ENCODE measurements at regions not wholly inside any gene's neighbourhood (a gene's known extent, or its start where the extent isn't known, plus 50 kb on each side); places are given as distances from the start of the nearest gene placed in this dataset.

DNA sequence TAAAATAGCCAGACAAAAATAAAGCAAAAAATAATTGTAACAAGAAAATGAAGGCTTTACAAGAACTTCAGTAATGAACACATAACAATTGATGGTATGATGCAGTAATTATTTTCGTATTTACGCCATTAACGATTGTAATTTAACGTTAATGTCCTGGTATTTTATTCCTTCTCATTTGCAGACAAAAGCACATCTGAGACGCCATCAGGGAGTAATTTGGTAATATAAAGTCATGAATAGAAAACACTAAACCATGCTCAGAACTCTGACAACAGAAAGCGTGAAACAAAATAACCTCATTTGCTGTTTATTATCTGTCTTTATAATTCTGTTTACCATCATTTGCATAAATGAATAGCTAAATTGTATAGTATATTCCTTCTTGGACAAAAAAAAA is 336.6 kb upstream of the THRB start:
- no peak for DNase-seq

- no peak for DNase-seq
These were observed 338.2 kb upstream of the THRB start for GRCh38 chr3:24832891-24833290.

GRCh38 chr3:24834442-24834841 is 339.8 kb upstream of the THRB start:
- no peak for DNase-seq

GRCh38 chr3:24835510-24835909 is 340.9 kb upstream of the THRB start:
- no peak for DNase-seq

- no peak for DNase-seq
These were observed 343.0 kb upstream of the THRB start for GRCh38 chr3:24837601-24838000.

DNA sequence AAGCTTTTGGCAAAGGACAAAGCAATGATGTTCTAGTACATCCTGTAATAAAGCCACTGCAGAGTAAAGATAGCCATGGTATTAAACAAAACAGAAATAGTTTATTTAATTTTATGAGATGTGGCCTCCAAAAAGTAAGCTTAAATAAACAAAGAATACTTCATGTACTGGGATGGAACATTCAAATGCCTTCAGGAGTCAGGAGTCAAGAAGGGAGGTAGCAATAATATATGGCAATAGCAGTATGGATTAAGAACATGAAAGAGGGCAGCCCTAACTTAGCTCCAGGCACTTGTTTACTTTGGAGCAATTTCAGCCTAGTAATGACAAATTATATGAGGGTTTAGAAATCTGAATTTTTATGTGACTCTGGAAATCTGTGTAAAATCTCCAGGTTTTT is 343.9 kb upstream of the THRB start:
- no peak for DNase-seq

DNA sequence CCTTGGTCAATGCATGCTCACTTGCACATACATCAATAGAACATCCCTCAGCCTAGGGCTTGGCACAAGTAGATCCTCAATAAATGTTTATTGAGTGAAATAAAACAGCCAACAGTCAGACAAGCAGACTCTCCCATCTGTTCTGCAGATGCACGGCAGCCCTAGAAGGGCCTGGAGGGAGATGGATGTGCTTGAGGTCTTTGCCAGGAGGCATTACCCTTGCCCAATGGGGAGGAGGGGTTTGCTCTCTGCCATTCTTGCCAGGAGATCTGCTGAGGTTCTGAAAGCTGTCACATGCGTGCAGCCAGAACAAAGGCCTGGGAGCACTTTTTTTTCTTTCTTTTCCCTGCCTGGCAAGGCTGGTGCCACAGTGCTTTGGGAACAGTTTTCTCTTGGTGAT is 349.3 kb upstream of the THRB start:
- no peak for DNase-seq

DNA sequence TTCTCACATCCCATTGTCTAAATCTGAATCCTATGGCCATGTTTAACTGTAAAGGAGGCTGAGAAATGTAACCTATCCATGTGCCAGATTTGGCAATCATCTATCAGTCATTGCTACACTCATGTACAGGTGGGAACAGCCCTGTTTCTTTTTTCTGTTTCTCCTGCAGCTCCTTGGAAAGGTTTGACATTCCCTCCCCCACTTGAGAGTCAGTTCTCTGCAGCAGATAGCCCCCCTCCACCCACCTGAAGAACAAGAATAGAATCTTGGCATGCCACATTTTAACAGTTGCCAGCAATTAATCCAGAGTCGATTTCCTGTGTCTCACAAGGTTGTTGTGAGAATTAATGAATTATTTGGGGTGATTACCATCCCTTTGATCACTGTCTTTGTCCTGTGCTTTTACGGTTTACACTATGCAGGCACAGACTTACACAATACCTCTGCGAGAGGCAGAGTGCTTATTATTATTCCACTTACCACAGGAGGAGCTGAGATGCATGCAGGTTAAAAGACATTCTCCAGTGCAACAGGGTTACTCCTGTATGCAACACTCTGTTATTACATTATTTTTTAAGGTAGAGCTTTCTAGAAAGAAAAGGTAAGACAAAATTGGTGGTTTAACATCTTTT is 351.0 kb upstream of the THRB start:
- no peak for DNase-seq

DNA sequence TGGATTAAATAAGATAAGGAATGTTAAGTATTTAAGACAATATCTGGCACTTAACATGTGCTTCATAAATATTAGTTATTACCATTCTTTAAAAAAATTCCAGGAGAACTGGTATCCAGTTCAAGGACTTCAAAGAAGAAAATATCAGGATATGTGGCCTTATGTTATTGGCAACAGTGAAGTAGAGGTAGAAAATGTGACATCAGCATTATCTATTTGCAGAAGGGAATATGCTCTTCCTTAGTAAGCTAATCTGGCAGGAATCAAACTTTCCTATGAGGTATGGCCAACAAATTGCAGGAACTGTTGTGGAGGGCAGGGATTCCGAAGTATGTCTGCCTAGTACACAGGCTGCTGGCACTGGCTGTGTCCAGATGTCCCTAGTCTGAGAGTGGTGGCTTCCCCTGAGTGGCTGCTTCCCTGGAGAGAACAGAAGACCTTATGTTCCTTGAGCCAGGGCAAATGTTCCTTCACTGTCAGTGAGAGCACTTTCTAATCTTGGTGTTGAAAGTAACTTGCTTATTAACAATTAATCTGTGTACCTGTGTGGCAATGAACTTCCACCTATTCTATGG is 351.7 kb upstream of the THRB start:
- DNase-seq, result no peak

DNA sequence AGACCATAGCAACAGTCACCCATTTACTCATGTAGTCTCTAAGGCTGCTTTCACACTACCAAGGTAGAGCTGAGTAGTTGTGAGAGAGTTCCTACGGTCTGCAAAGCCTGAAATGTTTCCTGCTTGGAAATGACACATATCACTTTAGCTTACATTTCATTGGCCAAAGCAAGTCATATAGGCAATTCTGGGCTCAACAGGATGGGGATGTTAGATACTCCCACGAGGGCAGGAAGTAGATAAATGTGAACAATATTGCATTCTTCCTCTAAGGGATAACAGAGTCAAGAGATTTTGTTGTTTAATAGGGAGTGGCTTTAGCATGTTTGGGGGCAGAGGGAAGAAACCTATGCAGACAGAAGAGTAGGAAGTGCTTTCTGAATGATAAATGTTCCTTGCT is 355.6 kb upstream of the THRB start:
- DNase-seq, result no peak

GRCh38 chr3:24853685-24854490 is 359.2 kb upstream of the THRB start:
- DNase-seq, result no peak

GRCh38 chr3:24854748-24855147 is 360.1 kb upstream of the THRB start:
- no peak for DNase-seq

- DNase-seq, result no peak
These were observed 363.3 kb upstream of the THRB start for GRCh38 chr3:24857945-24858344.

- no peak for DNase-seq
These were observed 368.6 kb upstream of the THRB start for GRCh38 chr3:24863215-24863614.

DNA sequence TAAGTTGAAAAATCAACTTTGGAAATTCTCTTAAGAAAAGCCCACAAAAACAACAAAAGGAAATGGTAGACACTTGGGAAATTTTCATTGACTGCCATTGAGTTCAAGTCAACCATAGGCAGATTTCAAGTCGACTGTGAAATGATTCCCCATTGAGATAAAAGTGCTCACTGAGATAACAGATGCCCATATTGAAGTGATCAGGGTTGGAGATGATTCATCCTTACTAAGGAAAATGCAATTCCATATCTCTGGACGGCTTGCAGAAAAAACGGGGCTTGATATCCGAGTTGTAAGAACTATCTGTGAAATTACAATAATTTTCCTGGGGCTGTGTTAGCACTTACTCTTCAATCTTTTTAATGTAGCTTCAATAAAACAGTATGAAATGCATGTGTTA is 373.1 kb upstream of the THRB start:
- no peak for DNase-seq

DNA sequence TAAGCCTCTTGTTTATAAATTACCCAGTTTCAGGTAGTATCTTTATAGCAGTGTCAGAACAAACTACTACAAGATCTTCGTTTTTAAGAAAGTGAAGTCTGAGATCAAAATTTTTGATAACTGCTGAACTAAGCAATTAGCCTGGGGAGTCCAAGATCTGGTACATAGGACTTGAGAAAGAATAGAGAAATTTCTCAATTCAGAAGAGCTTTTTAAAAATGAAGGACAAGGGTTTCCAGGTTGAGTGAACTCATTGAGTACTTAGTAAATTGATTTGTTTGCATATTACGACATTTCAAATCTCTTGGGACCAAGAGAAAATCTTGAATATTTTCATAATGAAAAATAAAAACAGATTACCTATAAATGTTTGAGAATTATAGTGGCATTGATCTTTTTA is 386.6 kb upstream of the THRB start:
- DNase-seq, result no peak

- DNase-seq, result no peak
These were observed 391.9 kb upstream of the THRB start for GRCh38 chr3:24886501-24886900.

DNA sequence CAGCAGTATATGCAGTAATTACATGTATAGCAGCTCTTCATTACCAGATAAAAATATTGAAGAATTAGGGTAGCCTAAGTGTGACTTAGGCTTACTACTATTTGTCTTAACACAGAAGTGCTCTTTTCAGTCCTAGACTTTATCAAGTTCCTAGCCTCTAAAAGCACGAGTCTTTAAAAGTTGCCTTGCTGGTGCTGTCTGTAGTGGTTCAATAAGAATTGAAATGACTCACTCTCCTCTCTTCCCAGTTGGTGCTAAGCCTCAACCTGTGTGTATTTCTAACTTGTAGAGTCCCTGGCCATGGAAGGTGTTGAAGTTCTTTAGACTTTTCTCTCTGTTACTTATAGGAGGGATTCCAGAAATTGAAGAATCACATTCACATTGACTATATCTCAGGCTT is 395.4 kb upstream of the THRB start:
- DNase-seq, result no peak

- no peak for DNase-seq
These were observed 404.7 kb upstream of the THRB start for GRCh38 chr3:24899373-24899772.

- DNase-seq, result no peak
These were observed 405.4 kb upstream of the THRB start for GRCh38 chr3:24899901-24900603.

DNA sequence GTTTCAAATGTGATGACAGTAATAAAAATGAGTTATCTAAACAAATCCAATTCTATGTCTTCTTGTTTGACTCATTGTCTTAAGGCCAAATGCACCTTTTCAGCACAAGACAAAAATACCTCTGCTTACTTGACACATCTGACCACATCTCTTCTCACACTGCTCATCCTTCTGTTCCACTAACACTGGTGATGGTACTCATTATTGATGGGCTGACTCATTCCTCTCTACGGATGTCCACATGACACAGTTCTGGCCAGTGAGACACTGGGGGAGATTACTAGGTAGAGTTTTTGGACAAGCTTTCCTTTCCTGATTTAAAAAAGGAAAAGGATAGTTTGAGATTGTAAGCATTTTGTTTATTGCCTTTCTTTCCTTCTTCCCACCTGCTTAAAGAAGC is 410.6 kb upstream of the THRB start:
- DNase-seq, result no peak

GRCh38 chr3:24907106-24907505 is 412.5 kb upstream of the THRB start:
- DNase-seq, result no peak
